ENCODE measurements at regions not wholly inside any gene's neighbourhood (a gene's known extent, or its start where the extent isn't known, plus 50 kb on each side); places are given as distances from the start of the nearest gene placed in this dataset.

DNA sequence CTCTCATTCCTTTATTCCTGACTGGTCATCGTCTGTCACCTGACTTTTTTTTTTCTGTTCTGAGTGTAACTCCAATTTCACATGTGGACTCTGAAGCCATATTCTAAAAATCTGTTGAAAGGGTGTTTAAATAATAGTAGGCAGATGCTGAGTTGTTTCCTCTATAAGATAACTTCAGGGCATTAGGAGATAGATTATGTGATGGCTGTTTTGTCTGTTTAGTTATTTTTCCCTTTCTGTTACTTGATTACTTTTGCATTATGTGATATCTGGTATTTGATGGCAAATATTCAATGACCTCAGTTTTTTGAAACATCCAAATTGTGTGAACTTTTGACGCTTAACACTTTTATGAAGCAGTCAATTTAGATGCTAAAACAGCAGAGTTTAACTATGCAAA, 486.0 kb downstream of the BCKDHB start:
- no peaks in the 10 kb centered on the region for H3K9me3 ChIP-seq (ENCODE audit: control insufficient read depth, insufficient read depth, low read depth, low read length)
- DNase-seq (ENCODE audit: low read depth, low spot score), result no peak
- intact Hi-C loops (cut with micrococcal nuclease; ENCODE audit: unreplicated experiment), result no loop called here
- POLR2A ChIA-PET, result no interaction called here
- H3K27me3 ChIP-seq (ENCODE audit: control insufficient read depth, insufficient read depth, low read length), result no peaks in the 10 kb centered on the region
- BruUV-seq (replicated peaks), result no TSS peak
- H3K4me1 ChIP-seq (ENCODE audit: control insufficient read depth, insufficient read depth, low read length), result no peaks in the 10 kb centered on the region
- no peak overlapping the region for H3K27ac ChIP-seq (ENCODE audit: low read length)
- no peak for ATAC-seq
- no peaks in the 10 kb centered on the region for H3K36me3 ChIP-seq (ENCODE audit: control insufficient read depth, insufficient read depth, low read length)
- TF ChIP-seq POLR2AphosphoS5 (IDR thresholded peaks at IDR 0.05; ENCODE audit: low read depth, low read length), result no peak
- TF ChIP-seq, protein P1, sequence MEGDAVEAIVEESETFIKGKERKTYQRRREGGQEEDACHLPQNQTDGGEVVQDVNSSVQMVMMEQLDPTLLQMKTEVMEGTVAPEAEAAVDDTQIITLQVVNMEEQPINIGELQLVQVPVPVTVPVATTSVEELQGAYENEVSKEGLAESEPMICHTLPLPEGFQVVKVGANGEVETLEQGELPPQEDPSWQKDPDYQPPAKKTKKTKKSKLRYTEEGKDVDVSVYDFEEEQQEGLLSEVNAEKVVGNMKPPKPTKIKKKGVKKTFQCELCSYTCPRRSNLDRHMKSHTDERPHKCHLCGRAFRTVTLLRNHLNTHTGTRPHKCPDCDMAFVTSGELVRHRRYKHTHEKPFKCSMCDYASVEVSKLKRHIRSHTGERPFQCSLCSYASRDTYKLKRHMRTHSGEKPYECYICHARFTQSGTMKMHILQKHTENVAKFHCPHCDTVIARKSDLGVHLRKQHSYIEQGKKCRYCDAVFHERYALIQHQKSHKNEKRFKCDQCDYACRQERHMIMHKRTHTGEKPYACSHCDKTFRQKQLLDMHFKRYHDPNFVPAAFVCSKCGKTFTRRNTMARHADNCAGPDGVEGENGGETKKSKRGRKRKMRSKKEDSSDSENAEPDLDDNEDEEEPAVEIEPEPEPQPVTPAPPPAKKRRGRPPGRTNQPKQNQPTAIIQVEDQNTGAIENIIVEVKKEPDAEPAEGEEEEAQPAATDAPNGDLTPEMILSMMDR (IDR thresholded peaks at IDR 0.05), result no peak
- no peak for TF ChIP-seq SIN3A (IDR thresholded peaks at IDR 0.05; ENCODE audit: borderline replicate concordance, insufficient read depth, low read depth, low read length)
- TF ChIP-seq TCF7L2 (IDR thresholded peaks at IDR 0.05; ENCODE audit: low read depth, low read length), result no peak
- TF ChIP-seq, protein P2, sequence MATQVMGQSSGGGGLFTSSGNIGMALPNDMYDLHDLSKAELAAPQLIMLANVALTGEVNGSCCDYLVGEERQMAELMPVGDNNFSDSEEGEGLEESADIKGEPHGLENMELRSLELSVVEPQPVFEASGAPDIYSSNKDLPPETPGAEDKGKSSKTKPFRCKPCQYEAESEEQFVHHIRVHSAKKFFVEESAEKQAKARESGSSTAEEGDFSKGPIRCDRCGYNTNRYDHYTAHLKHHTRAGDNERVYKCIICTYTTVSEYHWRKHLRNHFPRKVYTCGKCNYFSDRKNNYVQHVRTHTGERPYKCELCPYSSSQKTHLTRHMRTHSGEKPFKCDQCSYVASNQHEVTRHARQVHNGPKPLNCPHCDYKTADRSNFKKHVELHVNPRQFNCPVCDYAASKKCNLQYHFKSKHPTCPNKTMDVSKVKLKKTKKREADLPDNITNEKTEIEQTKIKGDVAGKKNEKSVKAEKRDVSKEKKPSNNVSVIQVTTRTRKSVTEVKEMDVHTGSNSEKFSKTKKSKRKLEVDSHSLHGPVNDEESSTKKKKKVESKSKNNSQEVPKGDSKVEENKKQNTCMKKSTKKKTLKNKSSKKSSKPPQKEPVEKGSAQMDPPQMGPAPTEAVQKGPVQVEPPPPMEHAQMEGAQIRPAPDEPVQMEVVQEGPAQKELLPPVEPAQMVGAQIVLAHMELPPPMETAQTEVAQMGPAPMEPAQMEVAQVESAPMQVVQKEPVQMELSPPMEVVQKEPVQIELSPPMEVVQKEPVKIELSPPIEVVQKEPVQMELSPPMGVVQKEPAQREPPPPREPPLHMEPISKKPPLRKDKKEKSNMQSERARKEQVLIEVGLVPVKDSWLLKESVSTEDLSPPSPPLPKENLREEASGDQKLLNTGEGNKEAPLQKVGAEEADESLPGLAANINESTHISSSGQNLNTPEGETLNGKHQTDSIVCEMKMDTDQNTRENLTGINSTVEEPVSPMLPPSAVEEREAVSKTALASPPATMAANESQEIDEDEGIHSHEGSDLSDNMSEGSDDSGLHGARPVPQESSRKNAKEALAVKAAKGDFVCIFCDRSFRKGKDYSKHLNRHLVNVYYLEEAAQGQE (IDR thresholded peaks at IDR 0.05; ENCODE audit: insufficient read depth in 1 of 2, low read depth in 2 of 2, low read length in 1 of 2), result no peak
- in situ Hi-C loops (cut with HindIII; ENCODE audit: low pct_unique_long_range_greater_than_20kb, low sequenced_read_pairs), result no loop called here
- H3K4me3 ChIP-seq (ENCODE audit: low read depth in 2 of 2, low read length in 2 of 2), result no peak overlapping the region
- CTCF ChIA-PET, result no interaction called here

DNA sequence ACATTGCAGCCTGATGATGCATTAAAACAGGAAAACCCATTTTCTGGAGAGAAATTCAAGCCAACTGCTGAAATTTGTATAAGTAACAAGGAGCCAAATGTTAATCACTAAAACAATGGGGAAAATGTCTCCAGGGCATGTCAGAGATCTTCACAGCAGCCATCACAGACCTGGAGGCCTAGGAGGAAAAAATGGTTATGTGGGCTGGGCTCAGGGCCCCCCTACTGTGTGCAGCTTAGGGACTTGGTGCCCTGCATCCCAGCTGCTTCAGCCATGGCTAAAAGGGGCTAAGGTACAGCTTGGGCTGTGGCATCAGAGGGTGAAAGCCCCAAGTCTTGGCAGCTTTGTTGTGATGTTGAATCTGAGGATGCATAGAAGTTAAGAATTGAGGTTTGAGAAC, 479.8 kb downstream of the BCKDHB start:
- Histone ChIP-seq H3K4me3 (ENCODE audit: low read depth in 2 of 2, low read length in 2 of 2) (no peak overlapping the region), H3K4me1 (ENCODE audit: control insufficient read depth, insufficient read depth, low read length) (no peaks in the 10 kb centered on the region), H3K36me3 (ENCODE audit: control insufficient read depth, insufficient read depth, low read length) (no peaks in the 10 kb centered on the region), H3K9me3 (ENCODE audit: control insufficient read depth, insufficient read depth, low read depth, low read length) (no peaks in the 10 kb centered on the region), H3K27me3 (ENCODE audit: control insufficient read depth, insufficient read depth, low read length) (no peaks in the 10 kb centered on the region), H3K27ac (ENCODE audit: low read length) (no peak overlapping the region)
- intact Hi-C loops (cut with micrococcal nuclease; ENCODE audit: unreplicated experiment) (no loop called here), in situ Hi-C loops (cut with HindIII; ENCODE audit: low pct_unique_long_range_greater_than_20kb, low sequenced_read_pairs) (no loop called here)
- POLR2A ChIA-PET, result no interaction called here
- ATAC-seq (no peak), DNase-seq (ENCODE audit: low read depth, low spot score) (no peak)
- CTCF ChIA-PET, result no interaction called here
- BruUV-seq (replicated peaks), result no TSS peak
- TF ChIP-seq TCF7L2 (IDR thresholded peaks at IDR 0.05; ENCODE audit: low read depth, low read length), result no peak
- TF ChIP-seq, protein P2 (IDR thresholded peaks at IDR 0.05; ENCODE audit: insufficient read depth in 1 of 2, low read depth in 2 of 2, low read length in 1 of 2), result no peak
- TF ChIP-seq, protein P1 (IDR thresholded peaks at IDR 0.05), result no peak
